HL-60 (cell line): ENCODE measurements at regions not wholly inside any gene's neighbourhood (a gene's known extent, or its start where the extent isn't known, plus 50 kb on each side); places are given as distances from the start of the nearest gene placed in this dataset.

Source experiments
- DNase-seq, 2 experiments: peaks; one replicate each; pipeline ENCODE4 v3.0.0-alpha.2; 2010 to 2020; ENCODE audit warnings: low read depth in 1 of 2, low spot score in 1 of 2
- H3K27ac ChIP-seq: fragments of 250-450 bp; sonication (Bioruptor Pico); replicated peaks from 2 replicates; pipeline ENCODE4 v1.5.1; 2020; ENCODE audit warnings: mild to moderate bottlenecking, moderate library complexity
- H3K27me3 ChIP-seq: fragments of 250-450 bp; sonication (Bioruptor Pico); 2 replicates; pipeline ENCODE4 v1.5.1; 2021; ENCODE audit warnings: mild to moderate bottlenecking, moderate library complexity; ENCODE audit not compliant: insufficient read depth, poor library complexity, severe bottlenecking
- H3K4me3 ChIP-seq: replicated peaks from 2 replicates; pipeline ENCODE4 v1.5.1; 2011; ENCODE audit warnings: mild to moderate bottlenecking, control low read depth, low read length; ENCODE audit not compliant: insufficient read depth
- GABPA ChIP-seq: IDR thresholded peaks from 2 replicates; pipeline ENCODE4 v1.6.1; 2012; ENCODE audit warnings: low read depth
- POLR2AphosphoS5 ChIP-seq: IDR thresholded peaks from 2 replicates; pipeline ENCODE4 v1.6.1; 2012; ENCODE audit warnings: low read depth
- SPI1 ChIP-seq: IDR thresholded peaks from 2 replicates; pipeline ENCODE4 v1.6.1; 2012; ENCODE audit warnings: low read depth, mild to moderate bottlenecking, borderline replicate concordance
- TF ChIP-seq, protein P1 (sequence below): IDR thresholded peaks from 2 replicates; pipeline ENCODE4 v1.6.1; 2012; ENCODE audit warnings: low read depth; ENCODE audit not compliant: insufficient replicate concordance
- TF ChIP-seq, protein P2 (sequence below): IDR thresholded peaks from one replicate; pipeline ENCODE4 v1.5.1; 2011; ENCODE audit warnings: low read length, control low read depth, inconsistent platforms; ENCODE audit not compliant: insufficient read depth

- Histone ChIP-seq H3K27me3 (no peaks in the 10 kb centered on the region), H3K27ac (no peak overlapping the region)
These were observed 108.8 kb upstream of the WDR11 start for GRCh38 chr10:120742373-120742772.

GRCh38 chr10:120744040-120744439 is 107.1 kb upstream of the WDR11 start:
- no peaks in the 10 kb centered on the region for H3K27me3 ChIP-seq
- H3K27ac ChIP-seq, result no peak overlapping the region
- no peak for DNase-seq
- H3K4me3 ChIP-seq, result no peak overlapping the region
- TF ChIP-seq, protein P1, sequence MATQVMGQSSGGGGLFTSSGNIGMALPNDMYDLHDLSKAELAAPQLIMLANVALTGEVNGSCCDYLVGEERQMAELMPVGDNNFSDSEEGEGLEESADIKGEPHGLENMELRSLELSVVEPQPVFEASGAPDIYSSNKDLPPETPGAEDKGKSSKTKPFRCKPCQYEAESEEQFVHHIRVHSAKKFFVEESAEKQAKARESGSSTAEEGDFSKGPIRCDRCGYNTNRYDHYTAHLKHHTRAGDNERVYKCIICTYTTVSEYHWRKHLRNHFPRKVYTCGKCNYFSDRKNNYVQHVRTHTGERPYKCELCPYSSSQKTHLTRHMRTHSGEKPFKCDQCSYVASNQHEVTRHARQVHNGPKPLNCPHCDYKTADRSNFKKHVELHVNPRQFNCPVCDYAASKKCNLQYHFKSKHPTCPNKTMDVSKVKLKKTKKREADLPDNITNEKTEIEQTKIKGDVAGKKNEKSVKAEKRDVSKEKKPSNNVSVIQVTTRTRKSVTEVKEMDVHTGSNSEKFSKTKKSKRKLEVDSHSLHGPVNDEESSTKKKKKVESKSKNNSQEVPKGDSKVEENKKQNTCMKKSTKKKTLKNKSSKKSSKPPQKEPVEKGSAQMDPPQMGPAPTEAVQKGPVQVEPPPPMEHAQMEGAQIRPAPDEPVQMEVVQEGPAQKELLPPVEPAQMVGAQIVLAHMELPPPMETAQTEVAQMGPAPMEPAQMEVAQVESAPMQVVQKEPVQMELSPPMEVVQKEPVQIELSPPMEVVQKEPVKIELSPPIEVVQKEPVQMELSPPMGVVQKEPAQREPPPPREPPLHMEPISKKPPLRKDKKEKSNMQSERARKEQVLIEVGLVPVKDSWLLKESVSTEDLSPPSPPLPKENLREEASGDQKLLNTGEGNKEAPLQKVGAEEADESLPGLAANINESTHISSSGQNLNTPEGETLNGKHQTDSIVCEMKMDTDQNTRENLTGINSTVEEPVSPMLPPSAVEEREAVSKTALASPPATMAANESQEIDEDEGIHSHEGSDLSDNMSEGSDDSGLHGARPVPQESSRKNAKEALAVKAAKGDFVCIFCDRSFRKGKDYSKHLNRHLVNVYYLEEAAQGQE, result no peak
- TF ChIP-seq, protein P2, sequence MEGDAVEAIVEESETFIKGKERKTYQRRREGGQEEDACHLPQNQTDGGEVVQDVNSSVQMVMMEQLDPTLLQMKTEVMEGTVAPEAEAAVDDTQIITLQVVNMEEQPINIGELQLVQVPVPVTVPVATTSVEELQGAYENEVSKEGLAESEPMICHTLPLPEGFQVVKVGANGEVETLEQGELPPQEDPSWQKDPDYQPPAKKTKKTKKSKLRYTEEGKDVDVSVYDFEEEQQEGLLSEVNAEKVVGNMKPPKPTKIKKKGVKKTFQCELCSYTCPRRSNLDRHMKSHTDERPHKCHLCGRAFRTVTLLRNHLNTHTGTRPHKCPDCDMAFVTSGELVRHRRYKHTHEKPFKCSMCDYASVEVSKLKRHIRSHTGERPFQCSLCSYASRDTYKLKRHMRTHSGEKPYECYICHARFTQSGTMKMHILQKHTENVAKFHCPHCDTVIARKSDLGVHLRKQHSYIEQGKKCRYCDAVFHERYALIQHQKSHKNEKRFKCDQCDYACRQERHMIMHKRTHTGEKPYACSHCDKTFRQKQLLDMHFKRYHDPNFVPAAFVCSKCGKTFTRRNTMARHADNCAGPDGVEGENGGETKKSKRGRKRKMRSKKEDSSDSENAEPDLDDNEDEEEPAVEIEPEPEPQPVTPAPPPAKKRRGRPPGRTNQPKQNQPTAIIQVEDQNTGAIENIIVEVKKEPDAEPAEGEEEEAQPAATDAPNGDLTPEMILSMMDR, result no peak
- TF ChIP-seq SPI1 (no peak), GABPA (no peak), POLR2AphosphoS5 (no peak)

More at GRCh38 chr10:120742373-120742772, 108.8 kb upstream of the WDR11 start:
- TF ChIP-seq, protein P1, result no peak
- TF ChIP-seq POLR2AphosphoS5 (no peak), GABPA (no peak), SPI1 (no peak)
- TF ChIP-seq, protein P2, result no peak
- no peak for DNase-seq
- no peak overlapping the region for H3K4me3 ChIP-seq

DNA sequence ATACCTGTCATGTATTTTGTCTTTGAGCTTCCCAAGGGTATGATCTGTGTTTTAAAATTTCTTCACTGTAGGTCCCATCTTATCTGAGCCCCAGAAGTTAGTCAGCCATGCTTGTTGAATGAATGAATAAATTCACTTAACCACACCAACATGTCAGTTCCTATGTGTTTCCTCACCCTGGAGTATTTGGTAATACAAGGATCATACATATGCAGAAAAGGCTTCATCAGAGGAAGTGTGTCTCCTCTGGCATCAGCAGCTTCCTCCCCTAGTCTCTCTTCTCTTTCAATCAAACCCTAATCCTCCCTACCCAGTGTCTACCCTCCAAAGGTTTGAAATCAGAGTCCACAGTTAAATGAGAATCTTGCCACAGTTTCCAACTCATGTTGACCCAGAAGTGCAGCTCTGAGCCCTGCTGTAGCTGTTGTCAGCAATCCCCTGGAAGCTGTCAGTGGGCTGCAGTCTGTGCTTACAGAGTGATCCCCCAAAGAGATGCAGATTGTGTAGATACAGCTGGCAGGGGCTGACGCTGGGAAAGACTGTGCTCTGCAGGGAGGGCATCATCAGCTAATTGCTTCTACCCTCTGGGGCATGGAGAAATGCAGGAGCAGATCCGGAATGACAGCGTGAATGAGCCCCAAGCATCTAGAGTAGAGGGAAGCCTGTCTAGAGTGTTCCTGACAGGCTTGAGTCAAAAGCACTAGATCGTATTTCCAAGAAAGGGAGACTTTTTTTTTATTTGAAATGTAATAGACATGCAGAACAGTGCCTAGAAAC is 105.0 kb upstream of the WDR11 start:
- Histone ChIP-seq H3K27me3 (no peaks in the 10 kb centered on the region), H3K27ac (no peak overlapping the region), H3K4me3 (no peak overlapping the region)
- peak; percentile 38 to 47 for DNase-seq
- TF ChIP-seq, protein P1, result no peak
- TF ChIP-seq SPI1, result peak; percentile 39; the same call in 1 of the 2 replicates
